ENCODE measurements at regions not wholly inside any gene's neighbourhood (a gene's known extent, or its start where the extent isn't known, plus 50 kb on each side); places are given as distances from the start of the nearest gene placed in this dataset.

GRCh38 chr13:106355866-106356265 lies 179.6 kb downstream of the EFNB2 start:
- H2AFZ ChIP-seq (ENCODE audit: low read depth, low read length, poor library complexity, severe bottlenecking) = no peak overlapping the region
- no peak overlapping the region for H3K27ac ChIP-seq (ENCODE audit: low read depth, low read length)
- H3K36me3 ChIP-seq (ENCODE audit: control insufficient read depth in 1 of 2, insufficient read depth in 2 of 2, low read length in 2 of 2) = no peaks in the 10 kb centered on the region
- DNase-seq (ENCODE audit: low read depth, low spot score) = no peak
- H3K9ac ChIP-seq (ENCODE audit: low read length) = no peak overlapping the region
- CTCF ChIA-PET = no interaction called here
- intact Hi-C loops (cut with micrococcal nuclease) = no loop called here
- H3K4me1 ChIP-seq (ENCODE audit: control insufficient read depth in 1 of 2, insufficient read depth in 2 of 2, low read length in 2 of 2) = peaks cover 7 to 19% of the 10 kb centered on the region in 2 experiments; a peak in 3 of 4 replicates
- H3K9me3 ChIP-seq (ENCODE audit: control insufficient read depth in 1 of 2, insufficient read depth in 1 of 2, low read depth in 1 of 2, low read length in 2 of 2) = no peaks in the 10 kb centered on the region
- no peaks in the 10 kb centered on the region for H3K9me2 ChIP-seq (ENCODE audit: insufficient read depth)
- no peak overlapping the region for H3K4me2 ChIP-seq (ENCODE audit: low read length)
- H3K27me3 ChIP-seq (ENCODE audit: insufficient read depth, low read length) = no peaks in the 10 kb centered on the region
- no peak for ATAC-seq
- RAD21 ChIA-PET (ENCODE audit: low non-redundant PET in 1 of 2, low total read pairs in 2 of 2, uncharacterized antibody in 2 of 2, unreplicated experiment in 2 of 2) = no interaction called here
- H4K20me1 ChIP-seq (ENCODE audit: insufficient read depth) = no peaks in the 10 kb centered on the region
- POLR2A ChIA-PET = no interaction called here
- H3K4me3 ChIP-seq (replicated peaks in 1 of 2; ENCODE audit: low read depth in 1 of 2, low read length in 2 of 2) = no peak overlapping the region
- H3K79me2 ChIP-seq (ENCODE audit: insufficient read depth, low read length) = no peaks in the 10 kb centered on the region
- TF ChIP-seq SP1 (IDR thresholded peaks at IDR 0.05; ENCODE audit: low read depth) (no peak), CEBPB (IDR thresholded peaks at IDR 0.05; ENCODE audit: low read depth) (no peak), YY1 (IDR thresholded peaks at IDR 0.05; ENCODE audit: extremely low read depth, insufficient replicate concordance, low read depth, low read length) (no peak), REST (IDR thresholded peaks at IDR 0.05; ENCODE audit: low read depth) (no peak), MAX (IDR thresholded peaks at IDR 0.05) (no peak), ZNF274 (IDR thresholded peaks at IDR 0.05; ENCODE audit: low read depth, low read length) (no peak), CBX3 (IDR thresholded peaks at IDR 0.05; ENCODE audit: low read depth) (no peak), ELF1 (IDR thresholded peaks at IDR 0.05; ENCODE audit: borderline replicate concordance, low read depth) (no peak), RAD21 (IDR thresholded peaks at IDR 0.05; ENCODE audit: low read depth) (no peak), EZH2 (IDR thresholded peaks at IDR 0.05) (no peak)
- no TSS peak for BruUV-seq (replicated peaks)

All from HCT116 (cell line).